ENCODE measurements at regions not wholly inside any gene's neighbourhood (a gene's known extent, or its start where the extent isn't known, plus 50 kb on each side); places are given as distances from the start of the nearest gene placed in this dataset.

- ChIA-PET POLR2A (ENCODE audit: low non-redundant PET) (no interaction called here), CTCF (interaction anchor here (0.6 to 0.7 kb wide), 3 partner anchors 43 to 191 kb away, joined by 3 to 7 read pairs (median 3); no protein-coding TSS in a partner anchor)
- BruUV-seq (replicated peaks) = no TSS peak
- Histone ChIP-seq H3K4me1 (ENCODE audit: insufficient read depth, low read length, poor library complexity, severe bottlenecking) (peaks cover 21% of the 10 kb centered on the region), H3K4me3 (ENCODE audit: low read depth, low read length, poor library complexity, severe bottlenecking) (no peak overlapping the region), H3K27me3 (replicated peaks; ENCODE audit: insufficient read depth, low read depth, low read length, poor library complexity) (no peaks in the 10 kb centered on the region), H3K27ac (ENCODE audit: low read depth, low read length, poor library complexity, severe bottlenecking) (no peak overlapping the region), H3K36me3 (ENCODE audit: insufficient read depth, low read length, poor library complexity, severe bottlenecking) (no peaks in the 10 kb centered on the region), H3K9me3 (ENCODE audit: low read depth, low read length, poor library complexity, severe bottlenecking) (no peaks in the 10 kb centered on the region)
- no peak for TF ChIP-seq CTCF (conservative IDR thresholded peaks at IDR 0.05; ENCODE audit: low read depth, low read length)
- no peak for TF ChIP-seq EZH2 (IDR thresholded peaks at IDR 0.05; ENCODE audit: borderline replicate concordance, low read depth, low read length, poor library complexity, severe bottlenecking)
- DNase-seq (ENCODE audit: low spot score) = peak; percentile 71
- intact Hi-C loops (cut with micrococcal nuclease; ENCODE audit: unreplicated experiment) = no loop called here
Measured at GRCh38 chr1:201602413-201603265, 63.7 kb downstream of the NAV1 start.

- H3K27ac ChIP-seq (ENCODE audit: low read depth, low read length, poor library complexity, severe bottlenecking) = no peak overlapping the region
- DNase-seq (ENCODE audit: low spot score) = no peak
- H3K4me1 ChIP-seq (ENCODE audit: insufficient read depth, low read length, poor library complexity, severe bottlenecking) = peaks cover 14% of the 10 kb centered on the region
- no peaks in the 10 kb centered on the region for H3K36me3 ChIP-seq (ENCODE audit: insufficient read depth, low read length, poor library complexity, severe bottlenecking)
- BruUV-seq (replicated peaks) = no TSS peak
- ChIA-PET CTCF (interaction anchor here (0.6 kb wide), 1 partner anchor 102 kb away, joined by 3 read pairs; no protein-coding TSS in a partner anchor), POLR2A (ENCODE audit: low non-redundant PET) (no interaction called here)
- no peak for TF ChIP-seq CTCF (conservative IDR thresholded peaks at IDR 0.05; ENCODE audit: low read depth, low read length)
- no peaks in the 10 kb centered on the region for H3K9me3 ChIP-seq (ENCODE audit: low read depth, low read length, poor library complexity, severe bottlenecking)
- intact Hi-C loops (cut with micrococcal nuclease; ENCODE audit: unreplicated experiment) = no loop called here
- H3K4me3 ChIP-seq (ENCODE audit: low read depth, low read length, poor library complexity, severe bottlenecking) = no peak overlapping the region
- H3K27me3 ChIP-seq (replicated peaks; ENCODE audit: insufficient read depth, low read depth, low read length, poor library complexity) = no peaks in the 10 kb centered on the region
Measured at GRCh38 chr1:201603613-201604232, 64.8 kb downstream of the NAV1 start.

GRCh38 chr1:201605385-201606010 is 66.6 kb downstream of the NAV1 start:
- ChIA-PET POLR2A (ENCODE audit: low non-redundant PET) (no interaction called here), CTCF (no interaction called here)
- H3K27me3 ChIP-seq (replicated peaks; ENCODE audit: insufficient read depth, low read depth, low read length, poor library complexity) = no peaks in the 10 kb centered on the region
- DNase-seq (ENCODE audit: low spot score) = no peak
- no peaks in the 10 kb centered on the region for H3K9me3 ChIP-seq (ENCODE audit: low read depth, low read length, poor library complexity, severe bottlenecking)
- peaks cover 14% of the 10 kb centered on the region for H3K4me1 ChIP-seq (ENCODE audit: insufficient read depth, low read length, poor library complexity, severe bottlenecking)
- no peaks in the 10 kb centered on the region for H3K36me3 ChIP-seq (ENCODE audit: insufficient read depth, low read length, poor library complexity, severe bottlenecking)
- TF ChIP-seq EZH2 (IDR thresholded peaks at IDR 0.05; ENCODE audit: borderline replicate concordance, low read depth, low read length, poor library complexity, severe bottlenecking) (no peak), CTCF (conservative IDR thresholded peaks at IDR 0.05; ENCODE audit: low read depth, low read length) (no peak)
- no peak overlapping the region for H3K4me3 ChIP-seq (ENCODE audit: low read depth, low read length, poor library complexity, severe bottlenecking)
- intact Hi-C loops (cut with micrococcal nuclease; ENCODE audit: unreplicated experiment) = no loop called here
- H3K27ac ChIP-seq (ENCODE audit: low read depth, low read length, poor library complexity, severe bottlenecking) = no peak overlapping the region
- BruUV-seq (replicated peaks) = no TSS peak
